H1 (cell line): ENCODE measurements at regions not wholly inside any gene's neighbourhood (a gene's known extent, or its start where the extent isn't known, plus 50 kb on each side); places are given as distances from the start of the nearest gene placed in this dataset.
"Not testable (repeated sequence)": the region's sequence is repeated elsewhere in the genome, so short reads cannot be mapped to it uniquely, and the experiment has no call there.

ENCODE experiments used
- CTCF ChIA-PET: fragments of 300-600 bp; sonication (Branson Sonifier 250); formaldehyde crosslinking; loops from one replicate; lab custom pipeline; 2021; ENCODE audit not compliant: partially characterized antibody; lab: Charles Lee
- POLR2A ChIA-PET: fragments of 300-600 bp; sonication (Branson Sonifier 250); formaldehyde crosslinking; loops from one replicate; lab custom pipeline; 2021; ENCODE audit warnings: inconsistent platforms; ENCODE audit not compliant: partially characterized antibody; lab: Charles Lee
- DNase-seq, 2 experiments: peaks; one replicate each; pipeline versions ENCODE4 v3.0.0 to v3.0.0-alpha.2; 2010 to 2022; ENCODE audit warnings: low spot score in 2 of 2, low read depth in 1 of 2, mixed read lengths in 1 of 2
- FAIRE-seq: peaks from 2 replicates; lab custom pipeline; 2011; peaks lifted over from hg19 to GRCh38; lab: Jason Lieb, UNC
- H2AFZ ChIP-seq: 2 replicates; pipeline ENCODE4 v1.8.1; 2012; ENCODE audit warnings: low read length, inconsistent platforms
- H2AK5ac ChIP-seq: 2 replicates; pipeline ENCODE4 v1.6.1; 2013; ENCODE audit warnings: low read depth, low read length
- H2BK120ac ChIP-seq: replicated peaks from 2 replicates; pipeline ENCODE3; 2013; ENCODE audit warnings: low read depth, low read length, inconsistent platforms
- H2BK12ac ChIP-seq: 2 replicates; pipeline ENCODE4 v1.6.1; 2013; ENCODE audit warnings: low read depth, low read length
- H2BK15ac ChIP-seq: 2 replicates; pipeline ENCODE4 v1.6.1; 2013; ENCODE audit warnings: low read length
- H2BK20ac ChIP-seq: 2 replicates; pipeline ENCODE4 v1.6.1; 2013; ENCODE audit warnings: low read length
- H2BK5ac ChIP-seq: 2 replicates; pipeline ENCODE4 v1.6.1; 2013; ENCODE audit warnings: low read depth, low read length
- H3K14ac ChIP-seq: 2 replicates; pipeline ENCODE4 v1.6.1; 2013; ENCODE audit warnings: inconsistent platforms; ENCODE audit not compliant: insufficient read length
- H3K18ac ChIP-seq: 2 replicates; pipeline ENCODE4 v1.6.1; 2013; ENCODE audit warnings: low read length; ENCODE audit errors: extremely low read depth
- H3K23ac ChIP-seq: 2 replicates; pipeline ENCODE4 v1.6.1; 2013; ENCODE audit warnings: inconsistent platforms; ENCODE audit not compliant: insufficient read length
- H3K23me2 ChIP-seq: 2 replicates; pipeline ENCODE4 v1.6.1; 2013; ENCODE audit warnings: low read depth, low read length
- H3K27ac ChIP-seq: 2 replicates; pipeline ENCODE4 v1.6.1; 2011; ENCODE audit warnings: low read depth, low read length, inconsistent platforms
- H3K27me3 ChIP-seq, 4 experiments: replicated peaks in 1 of 4; 1 replicate in 1 of 4; 2 replicates in 3 of 4; pipeline versions ENCODE4 v1.6.1 to v1.8.1; 2011 to 2013; ENCODE audit warnings: low read length in 3 of 4, mild to moderate bottlenecking in 3 of 4, inconsistent platforms in 2 of 4, mixed read lengths in 2 of 4, moderate library complexity in 1 of 4; ENCODE audit not compliant: control insufficient read depth in 3 of 4, insufficient read depth in 3 of 4; ENCODE audit errors: extremely low read depth in 1 of 4
- H3K36me3 ChIP-seq, 4 experiments: 2 replicates each; pipeline versions ENCODE4 v1.6.1 to v1.8.1; 2011 to 2013; ENCODE audit warnings: mild to moderate bottlenecking in 4 of 4, low read length in 3 of 4, moderate library complexity in 2 of 4, control low read depth in 1 of 4, inconsistent platforms in 1 of 4; ENCODE audit not compliant: insufficient read depth in 4 of 4, control insufficient read depth in 2 of 4
- H3K4ac ChIP-seq: replicated peaks from 2 replicates; pipeline ENCODE3; 2013; ENCODE audit warnings: low read length, low read depth, mixed read lengths, inconsistent platforms; ENCODE audit not compliant: insufficient read length
- H3K4me1 ChIP-seq, 4 experiments: replicated peaks in 1 of 4; 1 replicate in 1 of 4; 2 replicates in 3 of 4; pipeline versions ENCODE4 v1.6.1 to v1.8.1; 2011 to 2013; ENCODE audit warnings: low read length in 3 of 4, inconsistent platforms in 2 of 4, mixed read lengths in 1 of 4; ENCODE audit not compliant: insufficient read depth in 4 of 4, control insufficient read depth in 3 of 4
- H3K4me2 ChIP-seq, 2 experiments: 2 replicates each; pipeline versions ENCODE4 v1.6.1 to v1.8.1; 2011 to 2013; ENCODE audit warnings: low read depth in 2 of 2, low read length in 2 of 2, control low read depth in 1 of 2, inconsistent platforms in 1 of 2, mild to moderate bottlenecking in 1 of 2; ENCODE audit not compliant: insufficient read depth in 1 of 2
- H3K4me3 ChIP-seq, 4 experiments: fragments of 200-600, 300-600 bp in 1 of 4; sonication (generic), shearing (Covaris generic), sonication (Bioruptor Twin) in 1 of 4; 2 replicates each; pipeline versions ENCODE4 v1.5.1 to v1.8.1; 2011 to 2016; ENCODE audit warnings: low read length in 4 of 4, low read depth in 3 of 4, control low read depth in 2 of 4, inconsistent platforms in 2 of 4, mild to moderate bottlenecking in 2 of 4, mixed read lengths in 1 of 4, moderate library complexity in 1 of 4; ENCODE audit not compliant: insufficient read depth in 2 of 4; ENCODE audit errors: extremely low read depth in 1 of 4
- H3K56ac ChIP-seq: replicated peaks from 2 replicates; pipeline ENCODE3; 2013; ENCODE audit warnings: low read depth, mild to moderate bottlenecking, mixed read lengths, low read length, inconsistent platforms; ENCODE audit not compliant: insufficient read length
- H3K79me1 ChIP-seq: 2 replicates; pipeline ENCODE4 v1.6.1; 2013; ENCODE audit warnings: low read depth, low read length, control low read depth
- H3K79me2 ChIP-seq, 2 experiments: 2 replicates each; pipeline versions ENCODE4 v1.6.1 to v1.8.1; 2012 to 2013; ENCODE audit warnings: low read length in 2 of 2, mild to moderate bottlenecking in 2 of 2, inconsistent platforms in 1 of 2; ENCODE audit not compliant: insufficient read depth in 2 of 2, control insufficient read depth in 1 of 2
- H3K9ac ChIP-seq, 4 experiments: replicated peaks in 1 of 4; 1 replicate in 1 of 4; 2 replicates in 3 of 4; pipeline versions ENCODE4 v1.6.1 to v1.8.1; 2011 to 2013; ENCODE audit warnings: low read depth in 3 of 4, low read length in 3 of 4, control low read depth in 2 of 4, mild to moderate bottlenecking in 2 of 4, moderate library complexity in 2 of 4, inconsistent platforms in 1 of 4; ENCODE audit errors: extremely low read depth in 1 of 4
- H3K9me3 ChIP-seq, 2 experiments: 2 replicates each; pipeline versions ENCODE4 v1.6.1 to v1.8.1; 2012 to 2013; ENCODE audit warnings: mild to moderate bottlenecking in 2 of 2, moderate library complexity in 2 of 2, control low read depth in 1 of 2, inconsistent platforms in 1 of 2, low read depth in 1 of 2, low read length in 1 of 2, mixed read lengths in 1 of 2; ENCODE audit not compliant: insufficient read depth in 2 of 2
- H4K20me1 ChIP-seq, 2 experiments: replicated peaks in 1 of 2; 2 replicates each; pipeline versions ENCODE3 to v1.8.1; 2011 to 2013; ENCODE audit warnings: inconsistent platforms in 2 of 2, low read length in 2 of 2, mild to moderate bottlenecking in 1 of 2; ENCODE audit not compliant: insufficient read depth in 2 of 2, control insufficient read depth in 1 of 2
- H4K5ac ChIP-seq: 2 replicates; pipeline ENCODE4 v1.6.1; 2013; ENCODE audit warnings: low read length, low read depth, mixed read lengths, inconsistent platforms; ENCODE audit not compliant: insufficient read length
- H4K8ac ChIP-seq: 2 replicates; pipeline ENCODE4 v1.8.0; 2013; ENCODE audit warnings: mild to moderate bottlenecking, moderate library complexity, low read length, inconsistent platforms; ENCODE audit not compliant: insufficient read depth; ENCODE audit errors: extremely low read depth
- H4K91ac ChIP-seq: replicated peaks from 2 replicates; pipeline ENCODE3; 2013; ENCODE audit warnings: low read length, mixed read lengths, inconsistent platforms; ENCODE audit not compliant: insufficient read length
- WGBS, 2 experiments: shearing (Covaris generic) in 1 of 2; methylation state at CpG; one replicate each; pipeline versions ENCODE4 v1.1.6 to v1.1.7; 2013 to 2015; ENCODE audit warnings: low lambda C conversion rate in 2 of 2, mixed read lengths in 2 of 2, inconsistent platforms in 1 of 2, low coverage in 1 of 2, missing lambda C conversion rate in 1 of 2; ENCODE audit not compliant: insufficient replicate concordance in 2 of 2, insufficient coverage in 1 of 2, insufficient read length in 1 of 2; ENCODE audit errors: extremely low coverage in 1 of 2, missing lambda C conversion rate in 1 of 2; 5-methylcytosine and 5-hydroxymethylcytosine counted together

- CTCF ChIA-PET, H2AK5ac ChIP-seq, H3K23ac ChIP-seq, H3K18ac ChIP-seq, DNase-seq, H4K91ac ChIP-seq, POLR2A ChIA-PET, H2BK5ac ChIP-seq, H3K56ac ChIP-seq, H2BK12ac ChIP-seq, H3K79me1 ChIP-seq, H4K8ac ChIP-seq, H4K20me1 ChIP-seq, H3K4me1 ChIP-seq, H3K36me3 ChIP-seq, H3K4me3 ChIP-seq, H4K5ac ChIP-seq, H3K27me3 ChIP-seq, H3K27ac ChIP-seq, FAIRE-seq, H3K14ac ChIP-seq, H3K9me3 ChIP-seq, H2AFZ ChIP-seq, H2BK20ac ChIP-seq, H2BK120ac ChIP-seq, H3K9ac ChIP-seq, H2BK15ac ChIP-seq, H3K23me2 ChIP-seq, H3K4ac ChIP-seq, H3K79me2 ChIP-seq, H3K4me2 ChIP-seq: not testable (repeated sequence)
- WGBS, 2 experiments, result 98% methylated on average over 11 of the region's 13 CpGs; no CpG with 5 or more reads in 1 of the 2 experiments
Measured at GRCh38 chr3:75372964-75373363, 291.2 kb upstream of the FRG2C start.

DNA sequence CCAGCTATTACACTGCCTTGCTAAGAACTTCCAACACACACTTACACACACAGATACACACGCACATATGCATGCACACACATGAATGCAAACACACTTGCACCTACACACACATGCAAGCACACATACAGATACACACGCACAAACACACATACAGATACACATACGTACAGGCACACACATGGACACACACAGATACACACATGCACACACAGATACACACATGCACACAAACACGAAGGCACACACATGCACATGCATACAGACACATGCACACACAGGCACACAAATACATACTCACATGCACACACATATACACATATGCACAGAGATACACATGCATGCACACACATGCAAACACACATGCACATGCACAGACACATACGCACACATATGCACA, 284.3 kb upstream of the FRG2C start:
- H2AFZ ChIP-seq, H4K91ac ChIP-seq, H3K9ac ChIP-seq, H2BK15ac ChIP-seq, H3K4me3 ChIP-seq, H3K36me3 ChIP-seq, H3K4me2 ChIP-seq, H3K4me1 ChIP-seq, H3K56ac ChIP-seq, H3K23me2 ChIP-seq, H2BK20ac ChIP-seq, DNase-seq, H4K8ac ChIP-seq, H3K27ac ChIP-seq, H3K79me2 ChIP-seq, FAIRE-seq, H2BK120ac ChIP-seq, H2AK5ac ChIP-seq, H3K23ac ChIP-seq, H3K9me3 ChIP-seq, H4K20me1 ChIP-seq, H3K79me1 ChIP-seq, POLR2A ChIA-PET, H3K27me3 ChIP-seq, H4K5ac ChIP-seq, H2BK5ac ChIP-seq, H3K18ac ChIP-seq, H3K4ac ChIP-seq, H3K14ac ChIP-seq: not testable (repeated sequence)
- 0 out of 2 replicates have a peak overlapping the region, but pooled peaks have one; percentile 4 for H2BK12ac ChIP-seq
- CTCF ChIA-PET, result interaction anchor here (1.3 kb wide), 1 partner anchor 16 kb away, joined by 3 read pairs; no protein-coding TSS in a partner anchor
- WGBS, 2 experiments, result 90% methylated on average over 5 of the region's 5 CpGs; no CpG with 5 or more reads in 1 of the 2 experiments
